Glomerular visceral epithelial cell (primary cell): ENCODE measurements at regions not wholly inside any gene's neighbourhood (a gene's known extent, or its start where the extent isn't known, plus 50 kb on each side); places are given as distances from the start of the nearest gene placed in this dataset.
"Not testable (repeated sequence)": the region's sequence is repeated elsewhere in the genome, so short reads cannot be mapped to it uniquely, and the experiment has no call there.

Experiments used
- DNase-seq: peaks from one replicate; pipeline ENCODE4 v3.0.0-alpha.2; 2016; ENCODE audit errors: extremely low spot score

- DNase-seq = no peak
These were observed 67.5 kb downstream of the EIF1AY start for GRCh38 chrY:20643055-20643454.

DNA sequence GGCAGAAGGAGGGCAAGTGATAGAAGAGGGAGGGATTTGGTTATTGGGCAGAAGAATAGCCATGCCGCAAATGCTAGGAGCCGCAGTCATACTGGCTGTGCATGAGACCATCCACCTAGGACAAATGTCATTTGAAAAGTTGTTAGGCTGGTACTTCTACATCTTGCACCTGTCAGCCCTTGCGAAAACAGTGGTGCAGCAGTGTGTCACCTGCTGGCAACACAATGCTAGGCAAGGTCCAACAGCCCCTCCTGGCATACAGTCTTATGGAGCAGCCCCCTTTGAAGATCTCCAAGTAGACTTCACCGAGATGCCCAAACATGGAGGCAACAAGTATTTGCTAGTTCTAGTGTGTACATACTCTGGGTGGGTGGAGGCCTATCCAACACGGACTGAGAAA is 72.7 kb downstream of the EIF1AY start:
- no peak for DNase-seq

DNA sequence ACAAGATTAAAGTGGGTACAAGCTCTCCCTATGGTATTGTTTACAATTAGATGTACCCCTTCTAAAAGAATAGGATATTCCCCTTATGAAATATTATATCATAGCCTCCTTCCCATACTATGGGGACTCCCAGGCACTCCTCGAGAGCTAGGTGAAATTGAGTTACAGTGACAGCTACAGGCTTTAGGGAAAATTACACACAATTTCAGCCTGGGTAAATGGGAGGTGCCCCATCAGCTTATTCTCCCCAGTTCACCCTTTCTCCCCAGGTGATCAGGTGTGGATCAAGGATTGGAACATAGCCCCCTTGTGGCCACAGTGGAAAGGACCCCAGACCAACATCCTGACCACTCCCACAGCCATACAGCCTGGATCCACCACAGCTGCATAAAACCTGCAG is 73.3 kb downstream of the EIF1AY start:
- not testable (repeated sequence) for DNase-seq

DNA sequence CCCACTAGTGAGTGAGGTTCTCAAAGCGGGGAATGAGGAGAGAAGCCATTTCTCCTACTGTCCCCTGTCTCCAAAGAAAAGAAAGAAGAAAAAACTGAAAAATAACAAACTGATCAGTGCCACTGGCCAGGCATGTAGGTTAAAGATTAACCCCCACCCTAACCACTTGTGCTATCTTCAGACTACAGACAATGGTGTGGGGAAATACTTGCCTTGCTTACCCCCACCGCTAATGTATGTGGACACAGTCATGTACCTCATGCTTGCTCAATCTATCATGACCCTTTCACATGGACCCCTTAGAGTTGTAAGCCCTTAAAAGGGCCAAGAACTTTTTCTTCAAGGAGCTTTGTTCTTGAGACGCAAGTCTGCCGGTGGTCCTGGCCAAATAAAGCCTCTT is 75.9 kb downstream of the EIF1AY start:
- peak; percentile 1 for DNase-seq

DNA sequence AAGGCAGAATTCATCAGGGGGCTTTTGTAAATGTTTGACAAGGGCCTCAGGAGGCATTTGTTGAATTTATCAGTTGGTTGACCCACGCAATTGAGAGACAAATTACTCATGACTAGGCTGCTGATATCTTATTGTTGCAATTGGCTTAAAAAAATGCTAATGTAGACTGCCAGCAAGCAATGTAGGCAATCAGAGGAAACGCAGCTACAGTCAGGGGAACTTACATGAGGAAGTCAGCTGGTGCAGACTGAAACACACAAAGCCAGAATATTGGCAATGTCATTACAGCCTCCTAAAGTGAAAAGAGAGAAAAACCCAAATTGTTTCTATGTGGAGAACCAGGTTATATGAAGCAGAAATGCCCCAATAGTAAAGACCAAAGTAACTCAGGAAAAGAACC is 83.9 kb downstream of the EIF1AY start:
- no peak for DNase-seq

DNA sequence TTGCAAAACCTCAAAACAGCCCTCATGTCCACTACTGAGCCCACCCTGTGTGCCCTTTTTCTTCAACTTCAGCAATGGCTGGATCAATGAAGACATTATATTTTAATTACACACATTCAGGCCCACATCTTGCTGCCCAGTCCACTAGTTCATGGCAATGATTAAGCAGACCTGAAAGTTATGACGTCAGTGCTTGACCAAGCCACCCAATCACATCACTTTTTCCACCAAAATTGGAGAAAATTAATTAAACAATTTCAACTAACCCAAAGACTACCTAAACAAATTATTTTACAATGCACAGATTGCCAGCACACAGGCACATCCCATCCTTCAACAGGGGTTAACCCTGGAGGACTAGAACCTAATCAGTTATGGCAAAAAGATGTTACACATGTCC is 86.6 kb downstream of the EIF1AY start:
- DNase-seq = no peak

GRCh38 chrY:20664196-20664595 is 88.6 kb downstream of the EIF1AY start:
- DNase-seq = no peak

GRCh38 chrY:20665357-20665756 is 89.8 kb downstream of the EIF1AY start:
- DNase-seq = not testable (repeated sequence)

DNA sequence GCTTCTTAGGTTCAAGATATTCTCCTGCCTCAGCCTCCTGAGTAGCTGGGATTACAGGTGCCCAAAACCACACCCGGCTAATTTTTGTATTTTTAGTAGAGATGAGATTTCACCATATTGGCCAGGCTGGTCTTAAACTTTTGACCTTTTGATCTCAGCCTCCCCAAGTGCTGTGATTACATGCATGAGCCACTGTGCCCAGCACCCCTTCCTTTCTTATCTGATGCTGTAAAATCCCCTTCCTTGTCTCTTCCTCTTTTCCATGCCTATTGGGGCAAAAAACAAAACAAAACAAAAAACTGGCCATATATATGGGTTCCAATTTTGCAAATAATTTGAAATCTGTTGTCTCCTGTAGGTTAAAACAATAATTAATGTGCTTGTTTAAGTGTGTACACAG is 74.0 kb upstream of the RPS4Y2 start:
- no peak for DNase-seq

DNA sequence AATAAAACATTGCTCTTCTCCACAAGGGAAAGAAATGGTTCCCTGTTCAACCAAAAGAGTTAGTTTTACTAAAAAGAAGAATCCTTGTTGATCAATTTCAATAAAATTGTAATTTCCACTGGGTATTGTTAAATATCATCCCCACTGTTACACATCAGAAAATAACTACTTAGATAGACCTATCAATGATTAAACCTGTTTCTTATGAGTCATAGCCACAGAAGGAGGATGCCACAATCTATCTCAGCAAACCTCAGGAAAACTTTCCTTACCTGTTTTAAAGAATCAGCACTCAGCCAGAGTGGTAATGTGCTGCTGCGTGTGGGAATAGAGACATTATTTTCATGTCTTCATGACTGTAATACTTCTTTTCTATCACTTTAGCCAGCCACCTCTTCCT is 72.5 kb upstream of the RPS4Y2 start:
- no peak for DNase-seq

GRCh38 chrY:20686674-20687073 is 69.2 kb upstream of the RPS4Y2 start:
- DNase-seq = no peak
